ENCODE measurements at regions not wholly inside any gene's neighbourhood (a gene's known extent, or its start where the extent isn't known, plus 50 kb on each side); places are given as distances from the start of the nearest gene placed in this dataset.

DNA sequence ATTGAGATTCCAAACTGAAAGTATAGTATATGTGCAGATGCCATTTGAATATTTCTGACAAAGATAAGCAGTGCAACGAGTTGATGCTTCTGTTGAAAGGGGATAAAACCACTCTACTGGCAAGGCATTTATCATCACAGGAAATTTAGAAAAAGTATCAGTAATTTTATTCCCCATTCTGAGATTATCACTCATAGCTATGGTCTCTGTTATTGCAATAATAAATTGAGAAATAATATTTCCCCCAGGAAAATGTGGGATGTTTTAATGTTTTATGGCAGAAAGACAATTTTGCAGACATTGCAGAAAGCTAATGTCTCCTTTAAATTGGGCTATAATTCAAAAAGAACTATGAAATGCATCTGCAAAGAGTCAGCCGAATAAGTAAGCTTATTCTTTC is 1612.7 kb upstream of the ACO1 start:
- Histone ChIP-seq H4K5ac (ENCODE audit: low read depth, low read length) (no peak overlapping the region), H3K9me1 (ENCODE audit: insufficient read depth, low read length) (no peaks in the 10 kb centered on the region), H3K4ac (ENCODE audit: low read depth, low read length) (no peak overlapping the region), H3K4me3 (ENCODE audit: insufficient read depth, low read depth, low read length) (no peak overlapping the region), H3K4me1 (ENCODE audit: control insufficient read depth, insufficient read depth, low read length) (no peaks in the 10 kb centered on the region), H3K4me2 (ENCODE audit: low read depth, low read length) (no peak overlapping the region), H2BK15ac (ENCODE audit: low read depth, low read length) (no peak overlapping the region), H4K91ac (ENCODE audit: insufficient read depth, low read depth, low read length) (no peak overlapping the region), H3K27me3 (ENCODE audit: control insufficient read depth, insufficient read depth, low read length) (no peaks in the 10 kb centered on the region), H3K36me3 (ENCODE audit: control insufficient read depth, insufficient read depth, low read length) (no peaks in the 10 kb centered on the region), H2BK20ac (ENCODE audit: low read depth, low read length) (no peak overlapping the region), H2AFZ (replicated peaks; ENCODE audit: low read length, poor library complexity) (no peak overlapping the region), H3K27ac (ENCODE audit: insufficient read depth, low read length) (no peak overlapping the region), H2AK5ac (ENCODE audit: low read depth, low read length) (no peak overlapping the region), H3K18ac (ENCODE audit: low read depth, low read length) (no peak overlapping the region), H2BK5ac (ENCODE audit: low read depth, low read length, poor library complexity, severe bottlenecking) (no peak overlapping the region), H3K79me1 (ENCODE audit: low read depth in 1 of 2, low read length in 2 of 2) (no peaks in the 10 kb centered on the region), H3K56ac (ENCODE audit: extremely low read depth, insufficient read depth, low read length) (no peak overlapping the region), H2AK9ac (replicated peaks; ENCODE audit: low read depth, low read length, poor library complexity) (no peak overlapping the region), H2BK120ac (ENCODE audit: low read depth, low read length) (no peak overlapping the region), H3K9ac (ENCODE audit: low read depth, low read length) (no peak overlapping the region), H4K8ac (ENCODE audit: low read depth in 2 of 2, low read length in 2 of 2) (no peak overlapping the region), H3K14ac (replicated peaks; ENCODE audit: low read depth, low read length) (no peak overlapping the region), H4K20me1 (ENCODE audit: insufficient read depth, low read length) (no peaks in the 10 kb centered on the region), H3K9me3 (ENCODE audit: control insufficient read depth, insufficient read depth, low read length) (peaks cover 13% of the 10 kb centered on the region), H3K23ac (ENCODE audit: low read depth, low read length) (no peak overlapping the region)
- DNase-seq (no peak), ATAC-seq (ENCODE audit: low read depth) (no peak)
- ChIA-PET CTCF (interaction anchor here (0.6 kb wide), 1 partner anchor 807 kb away, joined by 3 read pairs; no protein-coding TSS in a partner anchor), POLR2A (ENCODE audit: unreplicated experiment) (no interaction called here)
- intact Hi-C loops (cut with micrococcal nuclease): no loop called here
- in situ Hi-C loops (cut with MboI; ENCODE audit: low sequenced_read_pairs): loop anchor here (25.0 kb wide), 1 partner anchor 109 kb away; no protein-coding TSS in a partner anchor
- TF ChIP-seq RFX5 (IDR thresholded peaks at IDR 0.05; ENCODE audit: low read depth, low read length) (no peak), MAFK (IDR thresholded peaks at IDR 0.05; ENCODE audit: low read depth, low read length) (0 out of 2 replicates have a peak, but pooled peaks have one; percentile 11), CTCF (conservative IDR thresholded peaks at IDR 0.05; ENCODE audit: low read depth, low read length) (no peak)
- no TSS peak for BruUV-seq (replicated peaks)
- WGBS, 2 experiments (ENCODE audit: extremely low coverage in 2 of 2, insufficient read length in 1 of 2): no CpG with 5 or more reads among the region's 2 CpGs
- dilution Hi-C loops (cut with HindIII; ENCODE audit: low sequenced_read_pairs, unreplicated experiment): no loop called here
